ENCODE measurements at regions not wholly inside any gene's neighbourhood (a gene's known extent, or its start where the extent isn't known, plus 50 kb on each side); places are given as distances from the start of the nearest gene placed in this dataset.
"Not testable (repeated sequence)": the region's sequence is repeated elsewhere in the genome, so short reads cannot be mapped to it uniquely, and the experiment has no call there.

DNA sequence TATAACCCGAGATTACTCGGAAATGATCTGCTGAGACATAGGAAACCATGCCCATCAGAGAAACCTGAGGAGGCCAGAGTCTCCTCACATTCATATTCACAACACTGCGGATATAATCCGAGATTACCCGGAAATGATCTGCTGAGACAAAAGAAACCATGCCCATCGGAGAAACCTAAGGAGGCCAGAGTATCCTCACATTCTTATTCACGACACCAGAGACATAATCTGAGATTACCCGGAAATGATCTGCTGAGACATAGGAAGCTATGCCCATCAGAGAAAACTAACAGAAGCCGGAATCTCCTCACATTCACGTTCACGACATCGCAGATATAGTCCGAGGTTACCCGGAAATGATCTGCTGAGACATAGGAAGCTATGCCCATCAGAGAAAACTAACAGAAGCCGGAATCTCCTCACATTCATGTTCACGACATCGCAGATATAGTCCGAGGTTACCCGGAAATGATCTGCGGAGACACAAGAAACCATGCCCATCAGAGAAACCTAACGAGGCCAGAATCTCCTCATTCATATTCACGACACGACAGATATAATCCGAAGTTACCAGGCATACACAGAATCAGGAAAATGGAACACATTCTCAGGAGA, 422.3 kb upstream of the AKR1E2 start:
- WGBS = 91% methylated on average over 24 of the region's 24 CpGs
- no peaks in the 10 kb centered on the region for H3K27me3 ChIP-seq (ENCODE audit: control insufficient read depth in 4 of 4, insufficient read depth in 4 of 4, low read length in 3 of 4)
- no peak for DNase-seq (ENCODE audit: low spot score)
- no peaks in the 10 kb centered on the region for H3K4me1 ChIP-seq (ENCODE audit: control insufficient read depth in 4 of 4, insufficient read depth in 4 of 4, low read length in 3 of 4)
- H3K9ac ChIP-seq (ENCODE audit: low read depth in 1 of 2, low read length in 2 of 2) = no peak overlapping the region
- TF ChIP-seq YY1 (IDR thresholded peaks at IDR 0.05) = no peak
- no peak for TF ChIP-seq JUND (IDR thresholded peaks at IDR 0.05)
- TF ChIP-seq HNF4G (IDR thresholded peaks at IDR 0.05) = no peak
- no peak for TF ChIP-seq RAD21 (IDR thresholded peaks at IDR 0.05)
- no peak for TF ChIP-seq SP1 (IDR thresholded peaks at IDR 0.05)
- TF ChIP-seq FOXA2 (IDR thresholded peaks at IDR 0.05) = no peak
- TF ChIP-seq TAF1 (conservative IDR thresholded peaks at IDR 0.05) = no peak
- TF ChIP-seq, protein P1, sequence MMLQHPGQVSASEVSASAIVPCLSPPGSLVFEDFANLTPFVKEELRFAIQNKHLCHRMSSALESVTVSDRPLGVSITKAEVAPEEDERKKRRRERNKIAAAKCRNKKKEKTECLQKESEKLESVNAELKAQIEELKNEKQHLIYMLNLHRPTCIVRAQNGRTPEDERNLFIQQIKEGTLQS (IDR thresholded peaks at IDR 0.05) = no peak
- no peak for TF ChIP-seq RXRA (IDR thresholded peaks at IDR 0.05)
- no peak for TF ChIP-seq EGR1 (IDR thresholded peaks at IDR 0.05; ENCODE audit: low read depth in 2 of 2)
- no peak for TF ChIP-seq FOXA1 (IDR thresholded peaks at IDR 0.05)
- TF ChIP-seq NR2F2 (IDR thresholded peaks at IDR 0.05) = no peak
- TF ChIP-seq HNF4A (conservative IDR thresholded peaks at IDR 0.05) = no peak
- no peak for TF ChIP-seq GABPA (IDR thresholded peaks at IDR 0.05 in 1 of 2, conservative IDR thresholded peaks at IDR 0.05 in 1 of 2)
- TF ChIP-seq, protein P2, sequence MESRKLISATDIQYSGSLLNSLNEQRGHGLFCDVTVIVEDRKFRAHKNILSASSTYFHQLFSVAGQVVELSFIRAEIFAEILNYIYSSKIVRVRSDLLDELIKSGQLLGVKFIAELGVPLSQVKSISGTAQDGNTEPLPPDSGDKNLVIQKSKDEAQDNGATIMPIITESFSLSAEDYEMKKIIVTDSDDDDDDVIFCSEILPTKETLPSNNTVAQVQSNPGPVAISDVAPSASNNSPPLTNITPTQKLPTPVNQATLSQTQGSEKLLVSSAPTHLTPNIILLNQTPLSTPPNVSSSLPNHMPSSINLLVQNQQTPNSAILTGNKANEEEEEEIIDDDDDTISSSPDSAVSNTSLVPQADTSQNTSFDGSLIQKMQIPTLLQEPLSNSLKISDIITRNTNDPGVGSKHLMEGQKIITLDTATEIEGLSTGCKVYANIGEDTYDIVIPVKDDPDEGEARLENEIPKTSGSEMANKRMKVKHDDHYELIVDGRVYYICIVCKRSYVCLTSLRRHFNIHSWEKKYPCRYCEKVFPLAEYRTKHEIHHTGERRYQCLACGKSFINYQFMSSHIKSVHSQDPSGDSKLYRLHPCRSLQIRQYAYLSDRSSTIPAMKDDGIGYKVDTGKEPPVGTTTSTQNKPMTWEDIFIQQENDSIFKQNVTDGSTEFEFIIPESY (IDR thresholded peaks at IDR 0.05) = no peak
- TF ChIP-seq, protein P3, sequence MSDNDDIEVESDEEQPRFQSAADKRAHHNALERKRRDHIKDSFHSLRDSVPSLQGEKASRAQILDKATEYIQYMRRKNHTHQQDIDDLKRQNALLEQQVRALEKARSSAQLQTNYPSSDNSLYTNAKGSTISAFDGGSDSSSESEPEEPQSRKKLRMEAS (IDR thresholded peaks at IDR 0.05) = no peak
- TF ChIP-seq, protein P4, sequence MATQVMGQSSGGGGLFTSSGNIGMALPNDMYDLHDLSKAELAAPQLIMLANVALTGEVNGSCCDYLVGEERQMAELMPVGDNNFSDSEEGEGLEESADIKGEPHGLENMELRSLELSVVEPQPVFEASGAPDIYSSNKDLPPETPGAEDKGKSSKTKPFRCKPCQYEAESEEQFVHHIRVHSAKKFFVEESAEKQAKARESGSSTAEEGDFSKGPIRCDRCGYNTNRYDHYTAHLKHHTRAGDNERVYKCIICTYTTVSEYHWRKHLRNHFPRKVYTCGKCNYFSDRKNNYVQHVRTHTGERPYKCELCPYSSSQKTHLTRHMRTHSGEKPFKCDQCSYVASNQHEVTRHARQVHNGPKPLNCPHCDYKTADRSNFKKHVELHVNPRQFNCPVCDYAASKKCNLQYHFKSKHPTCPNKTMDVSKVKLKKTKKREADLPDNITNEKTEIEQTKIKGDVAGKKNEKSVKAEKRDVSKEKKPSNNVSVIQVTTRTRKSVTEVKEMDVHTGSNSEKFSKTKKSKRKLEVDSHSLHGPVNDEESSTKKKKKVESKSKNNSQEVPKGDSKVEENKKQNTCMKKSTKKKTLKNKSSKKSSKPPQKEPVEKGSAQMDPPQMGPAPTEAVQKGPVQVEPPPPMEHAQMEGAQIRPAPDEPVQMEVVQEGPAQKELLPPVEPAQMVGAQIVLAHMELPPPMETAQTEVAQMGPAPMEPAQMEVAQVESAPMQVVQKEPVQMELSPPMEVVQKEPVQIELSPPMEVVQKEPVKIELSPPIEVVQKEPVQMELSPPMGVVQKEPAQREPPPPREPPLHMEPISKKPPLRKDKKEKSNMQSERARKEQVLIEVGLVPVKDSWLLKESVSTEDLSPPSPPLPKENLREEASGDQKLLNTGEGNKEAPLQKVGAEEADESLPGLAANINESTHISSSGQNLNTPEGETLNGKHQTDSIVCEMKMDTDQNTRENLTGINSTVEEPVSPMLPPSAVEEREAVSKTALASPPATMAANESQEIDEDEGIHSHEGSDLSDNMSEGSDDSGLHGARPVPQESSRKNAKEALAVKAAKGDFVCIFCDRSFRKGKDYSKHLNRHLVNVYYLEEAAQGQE (IDR thresholded peaks at IDR 0.05) = no peak
- TF ChIP-seq, protein P5, sequence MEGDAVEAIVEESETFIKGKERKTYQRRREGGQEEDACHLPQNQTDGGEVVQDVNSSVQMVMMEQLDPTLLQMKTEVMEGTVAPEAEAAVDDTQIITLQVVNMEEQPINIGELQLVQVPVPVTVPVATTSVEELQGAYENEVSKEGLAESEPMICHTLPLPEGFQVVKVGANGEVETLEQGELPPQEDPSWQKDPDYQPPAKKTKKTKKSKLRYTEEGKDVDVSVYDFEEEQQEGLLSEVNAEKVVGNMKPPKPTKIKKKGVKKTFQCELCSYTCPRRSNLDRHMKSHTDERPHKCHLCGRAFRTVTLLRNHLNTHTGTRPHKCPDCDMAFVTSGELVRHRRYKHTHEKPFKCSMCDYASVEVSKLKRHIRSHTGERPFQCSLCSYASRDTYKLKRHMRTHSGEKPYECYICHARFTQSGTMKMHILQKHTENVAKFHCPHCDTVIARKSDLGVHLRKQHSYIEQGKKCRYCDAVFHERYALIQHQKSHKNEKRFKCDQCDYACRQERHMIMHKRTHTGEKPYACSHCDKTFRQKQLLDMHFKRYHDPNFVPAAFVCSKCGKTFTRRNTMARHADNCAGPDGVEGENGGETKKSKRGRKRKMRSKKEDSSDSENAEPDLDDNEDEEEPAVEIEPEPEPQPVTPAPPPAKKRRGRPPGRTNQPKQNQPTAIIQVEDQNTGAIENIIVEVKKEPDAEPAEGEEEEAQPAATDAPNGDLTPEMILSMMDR (IDR thresholded peaks at IDR 0.05; ENCODE audit: low read depth, low read length, missing input control) = no peak
- no peaks in the 10 kb centered on the region for H3K9me3 ChIP-seq (ENCODE audit: control insufficient read depth in 4 of 4, low read length in 3 of 4)
- H3K36me3 ChIP-seq (ENCODE audit: control insufficient read depth in 4 of 4, insufficient read depth in 3 of 4, low read depth in 1 of 4, low read length in 3 of 4) = no peaks in the 10 kb centered on the region
- H3K4me3 ChIP-seq (ENCODE audit: low read depth in 1 of 3, low read length in 3 of 3) = no peak overlapping the region
- H3K27ac ChIP-seq (ENCODE audit: low read depth in 1 of 2, low read length in 2 of 2) = no peak overlapping the region

DNA sequence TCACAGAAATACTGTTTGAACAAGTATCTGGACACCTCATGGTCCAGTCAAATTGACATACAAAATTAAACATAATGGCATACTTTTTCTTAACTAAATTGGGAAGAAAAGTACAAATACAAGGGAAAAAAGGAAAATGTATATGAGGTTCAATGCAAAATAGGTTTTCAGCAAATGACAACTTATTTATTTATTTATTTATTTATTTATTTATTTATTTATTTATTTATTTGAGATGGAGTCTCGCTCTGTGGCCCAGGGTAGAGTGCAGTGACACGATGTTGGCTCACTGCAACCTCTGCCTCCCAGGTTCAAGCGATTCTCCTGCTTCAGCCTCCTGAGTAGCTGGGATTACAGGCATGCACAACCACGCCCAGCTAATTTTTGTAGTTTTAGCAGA, 424.9 kb upstream of the AKR1E2 start:
- not testable (repeated sequence) for H3K27ac ChIP-seq (ENCODE audit: low read depth in 1 of 2, low read length in 2 of 2); H3K4me3 ChIP-seq (ENCODE audit: low read depth in 1 of 3, low read length in 3 of 3); DNase-seq (ENCODE audit: low spot score); H3K9me3 ChIP-seq (ENCODE audit: control insufficient read depth in 4 of 4, low read length in 3 of 4); H3K27me3 ChIP-seq (ENCODE audit: control insufficient read depth in 4 of 4, insufficient read depth in 4 of 4, low read length in 3 of 4); H3K36me3 ChIP-seq (ENCODE audit: control insufficient read depth in 4 of 4, insufficient read depth in 3 of 4, low read depth in 1 of 4, low read length in 3 of 4); H3K4me1 ChIP-seq (ENCODE audit: control insufficient read depth in 4 of 4, insufficient read depth in 4 of 4, low read length in 3 of 4); H3K9ac ChIP-seq (ENCODE audit: low read depth in 1 of 2, low read length in 2 of 2)
- 90% methylated on average over 4 of the region's 4 CpGs for WGBS

Data from liver (tissue), 8 donors.